Fibroblast of lung (primary cell): ENCODE measurements at regions not wholly inside any gene's neighbourhood (a gene's known extent, or its start where the extent isn't known, plus 50 kb on each side); places are given as distances from the start of the nearest gene placed in this dataset.

ENCODE experiments used
- EZH2 ChIP-seq: IDR thresholded peaks from 2 replicates; pipeline ENCODE4 v1.5.1; 2012; ENCODE audit warnings: low read length, control low read depth, mild to moderate bottlenecking; ENCODE audit errors: missing control alignments
- TF ChIP-seq, protein P1 (sequence below), 2 donors: IDR thresholded peaks in 1 of 2; conservative IDR thresholded peaks in 1 of 2; 1 replicate in 1 of 2; 2 replicates in 1 of 2; pipeline ENCODE4 v1.5.1; 2011 to 2012; ENCODE audit warnings: low read length in 2 of 2, control low read depth in 1 of 2, inconsistent platforms in 1 of 2, low read depth in 1 of 2, mild to moderate bottlenecking in 1 of 2

- TF ChIP-seq, protein P1, sequence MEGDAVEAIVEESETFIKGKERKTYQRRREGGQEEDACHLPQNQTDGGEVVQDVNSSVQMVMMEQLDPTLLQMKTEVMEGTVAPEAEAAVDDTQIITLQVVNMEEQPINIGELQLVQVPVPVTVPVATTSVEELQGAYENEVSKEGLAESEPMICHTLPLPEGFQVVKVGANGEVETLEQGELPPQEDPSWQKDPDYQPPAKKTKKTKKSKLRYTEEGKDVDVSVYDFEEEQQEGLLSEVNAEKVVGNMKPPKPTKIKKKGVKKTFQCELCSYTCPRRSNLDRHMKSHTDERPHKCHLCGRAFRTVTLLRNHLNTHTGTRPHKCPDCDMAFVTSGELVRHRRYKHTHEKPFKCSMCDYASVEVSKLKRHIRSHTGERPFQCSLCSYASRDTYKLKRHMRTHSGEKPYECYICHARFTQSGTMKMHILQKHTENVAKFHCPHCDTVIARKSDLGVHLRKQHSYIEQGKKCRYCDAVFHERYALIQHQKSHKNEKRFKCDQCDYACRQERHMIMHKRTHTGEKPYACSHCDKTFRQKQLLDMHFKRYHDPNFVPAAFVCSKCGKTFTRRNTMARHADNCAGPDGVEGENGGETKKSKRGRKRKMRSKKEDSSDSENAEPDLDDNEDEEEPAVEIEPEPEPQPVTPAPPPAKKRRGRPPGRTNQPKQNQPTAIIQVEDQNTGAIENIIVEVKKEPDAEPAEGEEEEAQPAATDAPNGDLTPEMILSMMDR (conservative IDR thresholded peaks at IDR 0.05 in 1 of 2, IDR thresholded peaks at IDR 0.05 in 1 of 2; ENCODE audit: low read depth in 1 of 2, low read length in 2 of 2): no peak
- TF ChIP-seq EZH2: no peak
These were observed 270.7 kb downstream of the HAUS1 start for GRCh38 chr18:46374850-46375249.
